ENCODE measurements at regions not wholly inside any gene's neighbourhood (a gene's known extent, or its start where the extent isn't known, plus 50 kb on each side); places are given as distances from the start of the nearest gene placed in this dataset.

- Histone ChIP-seq H3K4me3 (ENCODE audit: control insufficient read depth in 2 of 3, extremely low read depth in 1 of 3, insufficient read depth in 2 of 3, low read depth in 1 of 3, low read length in 3 of 3) (no peak overlapping the region), H3K36me3 (ENCODE audit: control insufficient read depth in 2 of 2, extremely low read depth in 1 of 2, insufficient read depth in 2 of 2, low read length in 2 of 2) (no peaks in the 10 kb centered on the region), H4K20me1 (ENCODE audit: control insufficient read depth, extremely low read depth, insufficient read depth, low read length) (no peaks in the 10 kb centered on the region), H3K4me2 (ENCODE audit: control insufficient read depth, extremely low read depth, insufficient read depth, low read depth, low read length) (no peak overlapping the region), H3K9ac (ENCODE audit: control insufficient read depth, extremely low read depth, insufficient read depth, low read length) (no peak overlapping the region), H3K9me1 (ENCODE audit: control insufficient read depth, extremely low read depth, insufficient read depth, low read length) (no peaks in the 10 kb centered on the region), H3K27me3 (ENCODE audit: control insufficient read depth, extremely low read depth, insufficient read depth, low read length) (no peaks in the 10 kb centered on the region), H3K79me2 (ENCODE audit: control insufficient read depth, insufficient read depth, low read length) (no peaks in the 10 kb centered on the region), H3K9me3 (ENCODE audit: control insufficient read depth, low read depth, low read length) (no peaks in the 10 kb centered on the region), H3K27ac (ENCODE audit: control insufficient read depth, insufficient read depth, low read length) (no peak overlapping the region), H3K4me1 (ENCODE audit: control insufficient read depth, extremely low read depth, insufficient read depth, low read length) (no peaks in the 10 kb centered on the region), H2AFZ (ENCODE audit: control insufficient read depth, low read length) (no peak overlapping the region)
- DNase-seq (ENCODE audit: low read depth, low spot score): no peak
- no peak for FAIRE-seq
- TF ChIP-seq CTCF (optimal IDR thresholded peaks at IDR 0.05 in 1 of 3, IDR thresholded peaks at IDR 0.05 in 1 of 3, conservative IDR thresholded peaks at IDR 0.05 in 1 of 3; ENCODE audit: extremely low read depth in 1 of 3, insufficient read depth in 2 of 3, low read length in 3 of 3): no peak
- dilution Hi-C loops (cut with MboI; ENCODE audit: extremely low pct_ligation_motif_present, low sequenced_read_pairs): no loop called here
Measured at GRCh38 chr2:83943265-83943664, 515.8 kb downstream of the SUCLG1 start.

- no peak overlapping the region for H3K9ac ChIP-seq (ENCODE audit: control insufficient read depth, extremely low read depth, insufficient read depth, low read length)
- dilution Hi-C loops (cut with MboI; ENCODE audit: extremely low pct_ligation_motif_present, low sequenced_read_pairs): no loop called here
- no peaks in the 10 kb centered on the region for H3K27me3 ChIP-seq (ENCODE audit: control insufficient read depth, extremely low read depth, insufficient read depth, low read length)
- DNase-seq (ENCODE audit: low read depth, low spot score): no peak
- H3K36me3 ChIP-seq (ENCODE audit: control insufficient read depth in 2 of 2, extremely low read depth in 1 of 2, insufficient read depth in 2 of 2, low read length in 2 of 2): no peaks in the 10 kb centered on the region
- no peak overlapping the region for H2AFZ ChIP-seq (ENCODE audit: control insufficient read depth, low read length)
- no peaks in the 10 kb centered on the region for H3K9me3 ChIP-seq (ENCODE audit: control insufficient read depth, low read depth, low read length)
- H3K79me2 ChIP-seq (ENCODE audit: control insufficient read depth, insufficient read depth, low read length): no peaks in the 10 kb centered on the region
- no peaks in the 10 kb centered on the region for H4K20me1 ChIP-seq (ENCODE audit: control insufficient read depth, extremely low read depth, insufficient read depth, low read length)
- no peak overlapping the region for H3K4me2 ChIP-seq (ENCODE audit: control insufficient read depth, extremely low read depth, insufficient read depth, low read depth, low read length)
- H3K27ac ChIP-seq (ENCODE audit: control insufficient read depth, insufficient read depth, low read length): no peak overlapping the region
- no peak for TF ChIP-seq EZH2 (IDR thresholded peaks at IDR 0.05; ENCODE audit: low read length)
- TF ChIP-seq CTCF (optimal IDR thresholded peaks at IDR 0.05 in 1 of 3, IDR thresholded peaks at IDR 0.05 in 1 of 3, conservative IDR thresholded peaks at IDR 0.05 in 1 of 3; ENCODE audit: extremely low read depth in 1 of 3, insufficient read depth in 2 of 3, low read length in 3 of 3): no peak
- no peak for FAIRE-seq
- no peaks in the 10 kb centered on the region for H3K9me1 ChIP-seq (ENCODE audit: control insufficient read depth, extremely low read depth, insufficient read depth, low read length)
- H3K4me3 ChIP-seq (ENCODE audit: control insufficient read depth in 2 of 3, extremely low read depth in 1 of 3, insufficient read depth in 2 of 3, low read depth in 1 of 3, low read length in 3 of 3): no peak overlapping the region
- no peaks in the 10 kb centered on the region for H3K4me1 ChIP-seq (ENCODE audit: control insufficient read depth, extremely low read depth, insufficient read depth, low read length)
Measured at GRCh38 chr2:83941886-83942285, 517.2 kb downstream of the SUCLG1 start.
